SU-DHL-6 (cell line): ENCODE measurements at regions not wholly inside any gene's neighbourhood (a gene's known extent, or its start where the extent isn't known, plus 50 kb on each side); places are given as distances from the start of the nearest gene placed in this dataset.

ENCODE experiments used
- H2AFZ ChIP-seq: fragments of 200-600 bp; sonication (generic); 2 replicates; pipeline ENCODE4 v1.6.1; 2014; ENCODE audit warnings: low read depth, mild to moderate bottlenecking, moderate library complexity, mixed read lengths, antibody characterized with exemption, low read length; ENCODE audit not compliant: severe bottlenecking
- H3F3A ChIP-seq: fragments of 200-600 bp; shearing (Covaris generic); 2 replicates; pipeline ENCODE4 v1.6.0; 2016; ENCODE audit warnings: antibody characterized with exemption, mild to moderate bottlenecking; ENCODE audit not compliant: insufficient read depth
- H3K27ac ChIP-seq: fragments of 200-600 bp; sonication (generic); 2 replicates; pipeline ENCODE4 v1.5.1; 2016; ENCODE audit warnings: low read depth, mild to moderate bottlenecking, low read length, moderate library complexity, mixed read lengths
- H3K27me3 ChIP-seq: fragments of 200-600 bp; sonication (generic), shearing (Covaris generic); 2 replicates; pipeline ENCODE4 v1.6.0; 2014; ENCODE audit warnings: mild to moderate bottlenecking, low read length
- H3K36me3 ChIP-seq: fragments of 200-600 bp; sonication (generic); 2 replicates; pipeline ENCODE4 v1.6.1; 2014; ENCODE audit warnings: mild to moderate bottlenecking, low read length, mixed read lengths
- H3K4me2 ChIP-seq: fragments of 300-600, 200-600 bp; shearing (Covaris generic), sonication (generic); 2 replicates; pipeline ENCODE4 v1.6.0; 2014; ENCODE audit warnings: low read length, low read depth, mild to moderate bottlenecking; ENCODE audit not compliant: poor library complexity, severe bottlenecking
- H3K4me3 ChIP-seq: fragments of 200-600 bp; sonication (generic); 2 replicates; pipeline ENCODE4 v1.5.1; 2014; ENCODE audit warnings: antibody characterized with exemption, low read length, mild to moderate bottlenecking, mixed read lengths; ENCODE audit not compliant: insufficient read depth, poor library complexity, severe bottlenecking
- H3K79me2 ChIP-seq: fragments of 200-600 bp; sonication (generic); 2 replicates; pipeline ENCODE4 v1.6.1; 2014; ENCODE audit warnings: mild to moderate bottlenecking, low read length, moderate library complexity; ENCODE audit not compliant: insufficient read depth
- H3K9ac ChIP-seq: fragments of 200-600 bp; sonication (generic); 2 replicates; pipeline ENCODE4 v1.7.0; 2014; ENCODE audit warnings: mild to moderate bottlenecking, low read length
- H3K9me2 ChIP-seq: fragments of 200-600 bp; sonication (generic); replicated peaks from 2 replicates; pipeline ENCODE4 v1.6.1; 2014; ENCODE audit warnings: low read length; ENCODE audit not compliant: insufficient read depth
- H3K9me3 ChIP-seq: fragments of 200-600 bp; sonication (generic); 2 replicates; pipeline ENCODE4 v1.6.1; 2014; ENCODE audit warnings: low read length, mixed read lengths; ENCODE audit not compliant: insufficient read depth
- H4K20me1 ChIP-seq: fragments of 200-600 bp; sonication (generic); 2 replicates; pipeline ENCODE4 v1.6.1; 2014; ENCODE audit warnings: low read depth, mild to moderate bottlenecking, antibody characterized with exemption, low read length, moderate library complexity, mixed read lengths
- EZH2phosphoT487 ChIP-seq: fragments of 200-600 bp; sonication (generic), shearing (Covaris generic); conservative IDR thresholded peaks from 2 replicates; pipeline ENCODE4 v1.6.1; 2018; ENCODE audit warnings: mild to moderate bottlenecking, antibody characterized with exemption, low read length, moderate library complexity, mixed read lengths
- TF ChIP-seq, protein P1 (sequence below): fragments of 200-600 bp; sonication (generic); IDR thresholded peaks from one replicate; pipeline ENCODE4 v1.5.1; 2017; ENCODE audit warnings: antibody characterized with exemption, mild to moderate bottlenecking, low read length, moderate library complexity; ENCODE audit not compliant: insufficient read depth, poor library complexity, severe bottlenecking

DNA sequence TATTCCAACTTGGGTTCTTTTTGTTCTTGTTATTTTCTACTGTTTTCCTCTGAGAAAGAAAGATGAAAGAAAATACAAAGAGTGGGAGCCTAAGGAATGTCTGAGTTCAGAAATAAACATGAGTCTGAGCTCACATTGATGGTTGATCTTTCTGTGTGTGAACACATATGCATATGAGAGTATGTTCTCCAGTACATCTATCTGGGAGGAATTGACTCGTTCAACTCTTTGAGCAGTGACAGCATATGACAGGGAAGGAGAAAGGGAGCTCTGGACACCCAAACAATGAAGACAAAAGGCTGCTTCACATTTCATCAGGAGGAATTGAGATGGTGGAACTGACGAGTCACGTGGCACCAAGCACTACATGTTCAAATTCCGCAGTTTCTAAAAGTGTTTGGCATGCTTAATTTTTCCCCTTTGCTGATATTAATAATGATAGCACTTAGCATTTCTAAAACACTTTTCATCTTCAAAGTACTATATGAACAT lies 229.8 kb upstream of the ACVR2A start:
- no peaks in the 10 kb centered on the region for H3K9me3 ChIP-seq
- TF ChIP-seq, protein P1, sequence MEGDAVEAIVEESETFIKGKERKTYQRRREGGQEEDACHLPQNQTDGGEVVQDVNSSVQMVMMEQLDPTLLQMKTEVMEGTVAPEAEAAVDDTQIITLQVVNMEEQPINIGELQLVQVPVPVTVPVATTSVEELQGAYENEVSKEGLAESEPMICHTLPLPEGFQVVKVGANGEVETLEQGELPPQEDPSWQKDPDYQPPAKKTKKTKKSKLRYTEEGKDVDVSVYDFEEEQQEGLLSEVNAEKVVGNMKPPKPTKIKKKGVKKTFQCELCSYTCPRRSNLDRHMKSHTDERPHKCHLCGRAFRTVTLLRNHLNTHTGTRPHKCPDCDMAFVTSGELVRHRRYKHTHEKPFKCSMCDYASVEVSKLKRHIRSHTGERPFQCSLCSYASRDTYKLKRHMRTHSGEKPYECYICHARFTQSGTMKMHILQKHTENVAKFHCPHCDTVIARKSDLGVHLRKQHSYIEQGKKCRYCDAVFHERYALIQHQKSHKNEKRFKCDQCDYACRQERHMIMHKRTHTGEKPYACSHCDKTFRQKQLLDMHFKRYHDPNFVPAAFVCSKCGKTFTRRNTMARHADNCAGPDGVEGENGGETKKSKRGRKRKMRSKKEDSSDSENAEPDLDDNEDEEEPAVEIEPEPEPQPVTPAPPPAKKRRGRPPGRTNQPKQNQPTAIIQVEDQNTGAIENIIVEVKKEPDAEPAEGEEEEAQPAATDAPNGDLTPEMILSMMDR = no peak
- no peak for TF ChIP-seq EZH2phosphoT487
- H3F3A ChIP-seq = no peaks in the 10 kb centered on the region
- H3K4me3 ChIP-seq = no peak overlapping the region
- no peaks in the 10 kb centered on the region for H4K20me1 ChIP-seq
- no peaks in the 10 kb centered on the region for H3K27me3 ChIP-seq
- no peaks in the 10 kb centered on the region for H3K79me2 ChIP-seq
- H3K27ac ChIP-seq = no peak overlapping the region
- H2AFZ ChIP-seq = no peak overlapping the region
- H3K4me2 ChIP-seq = no peak overlapping the region
- no peaks in the 10 kb centered on the region for H3K36me3 ChIP-seq
- no peak overlapping the region for H3K9ac ChIP-seq
- H3K9me2 ChIP-seq = no peaks in the 10 kb centered on the region

DNA sequence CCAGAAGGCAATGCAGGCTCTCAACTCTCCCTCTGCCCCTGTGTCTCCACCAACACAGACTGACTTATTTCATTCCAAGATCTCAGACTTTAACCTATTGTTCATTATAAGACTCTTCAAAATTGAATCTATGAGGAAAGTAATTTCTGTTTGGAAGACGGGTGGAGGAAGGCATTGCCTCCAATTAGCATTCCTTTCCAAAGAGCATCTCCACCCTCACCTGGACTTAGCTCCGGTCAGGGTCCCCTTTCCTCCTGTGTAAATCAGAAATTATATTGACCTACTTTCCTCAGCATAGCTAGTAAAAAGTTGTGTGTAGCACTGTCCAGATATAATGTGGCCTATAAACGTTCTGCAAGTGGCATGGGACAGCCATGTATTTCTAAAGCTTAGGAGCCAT lies 230.4 kb upstream of the ACVR2A start:
- H3K9me2 ChIP-seq = no peaks in the 10 kb centered on the region
- TF ChIP-seq EZH2phosphoT487 = no peak
- TF ChIP-seq, protein P1 = no peak
- H3K9me3 ChIP-seq = no peaks in the 10 kb centered on the region
- H3F3A ChIP-seq = no peaks in the 10 kb centered on the region
- H3K4me3 ChIP-seq = no peak overlapping the region
- no peaks in the 10 kb centered on the region for H3K27me3 ChIP-seq
- H3K79me2 ChIP-seq = no peaks in the 10 kb centered on the region
- no peaks in the 10 kb centered on the region for H3K36me3 ChIP-seq
- H2AFZ ChIP-seq = no peak overlapping the region
- no peak overlapping the region for H3K27ac ChIP-seq
- no peak overlapping the region for H3K9ac ChIP-seq
- no peak overlapping the region for H3K4me2 ChIP-seq
- H4K20me1 ChIP-seq = no peaks in the 10 kb centered on the region

DNA sequence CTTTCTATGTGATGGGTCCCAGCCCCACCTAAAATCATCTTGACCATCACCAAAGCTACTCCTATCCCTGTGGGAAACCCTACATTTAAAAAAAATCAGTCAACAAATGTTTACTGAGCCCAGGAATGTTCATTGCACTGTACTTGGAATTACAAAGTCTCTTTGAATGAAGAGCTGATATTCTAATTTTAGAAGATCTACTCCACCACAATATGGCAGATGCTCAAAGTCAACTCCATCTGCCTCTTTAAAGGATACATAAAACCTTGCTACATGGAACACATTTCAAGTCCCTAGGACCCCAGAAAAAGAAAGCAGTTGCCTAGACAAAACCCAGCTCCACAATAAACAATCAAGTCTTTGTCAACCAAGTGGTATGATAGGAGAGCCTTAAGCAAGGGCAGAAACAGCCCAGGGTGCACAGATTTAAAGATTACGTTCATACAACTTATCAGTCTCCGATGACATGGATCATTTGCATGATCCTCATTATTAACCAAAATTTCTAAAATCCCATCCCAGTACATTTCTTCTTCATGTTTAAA lies 234.3 kb upstream of the ACVR2A start:
- H3K4me2 ChIP-seq = no peak overlapping the region
- no peak overlapping the region for H2AFZ ChIP-seq
- no peaks in the 10 kb centered on the region for H3K9me3 ChIP-seq
- no peaks in the 10 kb centered on the region for H3F3A ChIP-seq
- H3K27ac ChIP-seq = no peak overlapping the region
- no peak overlapping the region for H3K4me3 ChIP-seq
- no peaks in the 10 kb centered on the region for H4K20me1 ChIP-seq
- no peaks in the 10 kb centered on the region for H3K27me3 ChIP-seq
- H3K9ac ChIP-seq = no peak overlapping the region
- H3K79me2 ChIP-seq = no peaks in the 10 kb centered on the region
- H3K36me3 ChIP-seq = no peaks in the 10 kb centered on the region
- TF ChIP-seq, protein P1 = no peak
- TF ChIP-seq EZH2phosphoT487 = no peak
- no peaks in the 10 kb centered on the region for H3K9me2 ChIP-seq
